B cell (primary cell): ENCODE measurements at regions not wholly inside any gene's neighbourhood (a gene's known extent, or its start where the extent isn't known, plus 50 kb on each side); places are given as distances from the start of the nearest gene placed in this dataset.

Source experiments
- EZH2 ChIP-seq: IDR thresholded peaks from 2 replicates; pipeline ENCODE4 v1.6.1; 2012; ENCODE audit warnings: borderline replicate concordance, low read depth, mild to moderate bottlenecking, moderate library complexity, low read length; ENCODE audit not compliant: insufficient read depth, poor library complexity, severe bottlenecking
- TF ChIP-seq, protein P1 (sequence below): fragments of 200-600 bp; IDR thresholded peaks from one replicate; pipeline ENCODE4 v1.8.0; 2022; ENCODE audit warnings: antibody characterized with exemption, mild to moderate bottlenecking

GRCh38 chr3:137471130-137471529 lies 293.0 kb upstream of the SOX14 start:
- TF ChIP-seq, protein P1, sequence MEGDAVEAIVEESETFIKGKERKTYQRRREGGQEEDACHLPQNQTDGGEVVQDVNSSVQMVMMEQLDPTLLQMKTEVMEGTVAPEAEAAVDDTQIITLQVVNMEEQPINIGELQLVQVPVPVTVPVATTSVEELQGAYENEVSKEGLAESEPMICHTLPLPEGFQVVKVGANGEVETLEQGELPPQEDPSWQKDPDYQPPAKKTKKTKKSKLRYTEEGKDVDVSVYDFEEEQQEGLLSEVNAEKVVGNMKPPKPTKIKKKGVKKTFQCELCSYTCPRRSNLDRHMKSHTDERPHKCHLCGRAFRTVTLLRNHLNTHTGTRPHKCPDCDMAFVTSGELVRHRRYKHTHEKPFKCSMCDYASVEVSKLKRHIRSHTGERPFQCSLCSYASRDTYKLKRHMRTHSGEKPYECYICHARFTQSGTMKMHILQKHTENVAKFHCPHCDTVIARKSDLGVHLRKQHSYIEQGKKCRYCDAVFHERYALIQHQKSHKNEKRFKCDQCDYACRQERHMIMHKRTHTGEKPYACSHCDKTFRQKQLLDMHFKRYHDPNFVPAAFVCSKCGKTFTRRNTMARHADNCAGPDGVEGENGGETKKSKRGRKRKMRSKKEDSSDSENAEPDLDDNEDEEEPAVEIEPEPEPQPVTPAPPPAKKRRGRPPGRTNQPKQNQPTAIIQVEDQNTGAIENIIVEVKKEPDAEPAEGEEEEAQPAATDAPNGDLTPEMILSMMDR, result no peak
- TF ChIP-seq EZH2, result no peak
